Activated CD4-positive, alpha-beta T cell treated with anti-CD3 and anti-CD28 coated beads, Interleukin-2, amount 50 U/mL, for 16 hours (primary cell): ENCODE measurements at regions not wholly inside any gene's neighbourhood (a gene's known extent, or its start where the extent isn't known, plus 50 kb on each side); places are given as distances from the start of the nearest gene placed in this dataset.

Source experiments
- DNase-seq: peaks from one replicate; pipeline ENCODE4 v3.0.0-alpha.2; 2020

- no peak for DNase-seq
These were observed 124.5 kb downstream of the AQP4 start for GRCh38 chr18:26741048-26741447.

DNA sequence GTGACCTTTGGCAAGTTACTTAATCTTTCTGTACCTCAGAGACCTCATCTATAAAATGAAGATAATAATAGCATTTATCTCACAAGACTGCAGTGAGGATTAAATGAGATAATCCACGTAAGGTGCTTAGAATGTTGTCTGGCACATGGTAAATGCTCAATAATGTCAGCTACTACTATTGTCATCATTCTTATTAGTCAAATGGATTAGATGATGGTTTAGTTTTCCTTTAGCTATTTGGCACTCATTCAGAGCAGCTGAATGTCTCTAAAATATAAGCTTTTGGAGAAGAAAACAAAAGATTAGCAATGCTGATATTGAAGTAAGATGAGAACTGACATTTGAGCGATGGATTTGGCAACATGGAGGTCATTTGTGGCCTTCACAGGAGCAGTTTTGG lies 125.1 kb downstream of the AQP4 start:
- no peak for DNase-seq

DNA sequence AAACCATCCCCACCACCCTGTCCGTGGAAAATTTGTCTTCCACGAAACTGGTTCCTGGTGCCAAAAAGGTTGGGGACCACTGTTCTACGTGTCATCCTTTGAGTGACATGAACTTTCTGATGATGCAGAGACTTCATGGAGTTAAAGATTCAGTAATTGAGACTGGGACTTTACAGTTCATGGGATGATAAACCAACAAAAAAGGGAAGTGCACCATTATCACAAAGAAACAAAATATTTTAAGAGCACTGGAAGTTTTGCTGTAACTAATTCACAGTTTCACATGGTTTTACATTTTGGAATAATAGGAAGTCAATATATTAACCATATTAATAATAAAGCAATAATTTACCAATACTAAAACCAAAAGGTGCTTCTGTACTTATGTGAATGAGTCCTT lies 126.8 kb downstream of the AQP4 start:
- DNase-seq, result no peak

GRCh38 chr18:26736301-26736700 lies 129.2 kb downstream of the AQP4 start:
- no peak for DNase-seq

DNA sequence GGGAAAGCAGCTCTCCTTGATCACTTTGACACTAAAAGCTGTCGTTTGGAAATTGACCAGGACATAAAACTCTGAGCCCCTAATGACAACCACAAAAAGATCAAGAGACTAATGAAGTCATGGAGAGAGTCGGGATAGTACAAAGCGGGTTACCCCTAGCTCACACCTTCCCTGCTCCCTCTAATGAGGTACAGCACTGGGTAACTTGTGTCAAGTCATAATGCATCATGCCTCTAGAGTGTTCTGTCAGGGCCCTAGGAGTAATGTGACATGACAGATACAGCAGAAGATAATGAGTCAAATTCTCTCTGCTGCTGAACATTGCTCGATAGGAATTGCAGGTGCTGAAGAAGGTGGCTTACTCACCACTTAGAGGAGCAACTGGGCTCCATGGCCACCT lies 130.7 kb downstream of the AQP4 start:
- DNase-seq, result no peak

DNA sequence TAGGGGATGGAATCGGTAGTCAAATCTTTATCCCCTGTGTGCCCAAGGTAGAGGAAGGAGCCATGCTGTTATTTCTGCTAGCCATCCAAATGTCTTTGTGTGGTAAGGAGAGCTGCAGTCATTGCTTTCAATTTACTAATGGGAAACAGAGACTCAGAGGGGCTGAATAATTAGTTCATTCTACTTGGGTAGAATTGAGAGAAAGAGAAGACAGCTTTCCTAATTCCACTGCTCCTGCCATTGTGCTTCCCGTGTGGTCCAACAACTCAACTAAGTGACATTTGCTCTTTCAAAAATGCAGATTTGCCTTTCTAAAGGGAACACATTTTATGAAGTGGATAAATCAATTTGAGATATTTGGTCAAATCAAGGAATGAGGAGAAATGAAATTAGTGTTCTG lies 136.1 kb downstream of the AQP4 start:
- DNase-seq, result no peak

- no peak for DNase-seq
These were observed 136.5 kb downstream of the AQP4 start for GRCh38 chr18:26729008-26729407.

DNA sequence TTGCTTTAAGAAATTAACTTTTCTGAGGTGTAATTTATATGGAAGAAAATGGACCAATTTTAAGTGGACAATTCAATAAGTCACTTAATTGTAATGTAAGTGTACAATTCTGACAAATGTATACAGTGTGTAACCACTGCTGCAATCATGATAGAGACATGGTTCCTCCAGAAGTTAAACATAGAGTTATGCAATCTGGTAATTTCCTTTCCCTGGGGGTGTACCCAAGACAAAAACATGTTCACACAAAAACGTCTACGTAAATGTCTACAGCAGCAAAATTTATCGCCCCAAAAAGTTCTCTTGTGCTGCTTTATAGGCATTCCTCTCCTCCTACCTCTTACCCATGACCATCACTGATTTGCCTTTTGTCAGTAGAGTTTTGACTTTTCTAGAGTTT lies 141.5 kb downstream of the AQP4 start:
- no peak for DNase-seq

DNA sequence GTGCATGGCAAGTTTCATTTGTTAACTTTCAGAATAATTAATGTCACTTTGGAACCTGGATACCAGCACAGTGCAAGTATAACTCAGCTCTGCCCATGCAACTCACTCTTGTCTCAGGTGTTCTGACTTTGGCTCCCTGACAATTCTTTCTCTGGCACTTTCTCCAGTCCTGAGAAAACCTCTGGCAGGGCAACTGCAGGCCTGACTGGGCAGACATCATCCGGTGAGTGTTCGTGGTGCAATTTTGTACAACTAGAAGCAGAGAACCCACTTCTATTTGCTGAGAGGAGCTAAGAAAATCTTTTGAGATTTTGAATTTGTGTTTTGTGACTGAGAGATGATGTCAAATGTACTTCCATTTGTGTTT lies 143.0 kb downstream of the AQP4 start:
- no peak for DNase-seq

- DNase-seq, result no peak
These were observed 143.5 kb downstream of the AQP4 start for GRCh38 chr18:26721854-26722564.

GRCh38 chr18:26719896-26720295 lies 145.6 kb downstream of the AQP4 start:
- no peak for DNase-seq

DNA sequence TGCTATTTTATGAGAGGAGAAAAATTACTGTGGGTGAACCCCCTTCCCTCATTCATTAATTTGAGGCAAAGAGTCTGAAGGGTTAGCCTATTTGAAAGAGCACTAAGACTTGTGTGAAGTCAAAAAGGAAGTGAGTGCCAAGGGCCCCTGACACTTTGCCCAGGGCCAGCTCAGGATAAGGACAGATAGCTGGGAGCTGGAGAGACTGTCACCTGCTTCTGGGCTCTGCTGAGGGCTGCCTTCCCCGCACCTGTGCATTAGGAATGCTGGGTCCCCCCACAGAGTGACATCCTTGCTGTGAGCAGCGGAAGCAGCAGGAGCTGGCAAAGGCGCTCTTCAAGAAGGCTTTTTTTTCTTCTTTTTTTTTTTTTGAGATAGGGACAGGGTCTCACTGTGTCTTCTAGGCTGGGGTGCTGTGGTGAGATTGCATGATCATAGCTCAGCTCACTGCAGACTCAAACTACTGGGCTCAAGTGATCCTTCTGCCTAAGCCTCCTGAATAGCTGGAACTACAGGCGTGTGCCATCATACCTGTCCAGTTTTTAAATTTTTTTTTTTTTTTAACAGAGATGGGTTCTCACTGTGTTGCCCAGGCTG lies 148.3 kb downstream of the AQP4 start:
- no peak for DNase-seq

- peak; percentile 37 for DNase-seq
These were observed 150.8 kb downstream of the AQP4 start for GRCh38 chr18:26714739-26715138.

DNA sequence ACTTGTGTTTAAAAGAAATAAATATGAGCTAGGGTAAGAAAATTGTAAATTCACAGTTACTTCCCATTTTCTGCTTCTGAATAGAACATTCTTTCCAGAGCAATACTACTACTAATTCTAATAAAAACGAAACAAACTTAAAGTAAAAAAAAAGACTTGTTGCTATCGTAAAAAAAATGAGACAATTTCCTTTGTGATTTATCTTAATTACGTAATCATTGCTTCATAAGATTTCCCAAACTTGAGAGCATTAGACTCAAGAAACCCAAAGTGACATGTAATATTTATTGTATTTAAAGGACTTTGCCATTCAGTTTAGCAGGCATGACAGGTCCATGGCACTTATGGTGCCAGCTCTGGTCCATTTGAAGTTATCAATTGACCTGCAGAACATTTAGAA lies 153.8 kb downstream of the AQP4 start:
- DNase-seq, result no peak

GRCh38 chr18:26710470-26711096 lies 154.9 kb downstream of the AQP4 start:
- peak; percentile 58 for DNase-seq

- DNase-seq, result no peak
These were observed 155.6 kb downstream of the AQP4 start for GRCh38 chr18:26709897-26710296.

DNA sequence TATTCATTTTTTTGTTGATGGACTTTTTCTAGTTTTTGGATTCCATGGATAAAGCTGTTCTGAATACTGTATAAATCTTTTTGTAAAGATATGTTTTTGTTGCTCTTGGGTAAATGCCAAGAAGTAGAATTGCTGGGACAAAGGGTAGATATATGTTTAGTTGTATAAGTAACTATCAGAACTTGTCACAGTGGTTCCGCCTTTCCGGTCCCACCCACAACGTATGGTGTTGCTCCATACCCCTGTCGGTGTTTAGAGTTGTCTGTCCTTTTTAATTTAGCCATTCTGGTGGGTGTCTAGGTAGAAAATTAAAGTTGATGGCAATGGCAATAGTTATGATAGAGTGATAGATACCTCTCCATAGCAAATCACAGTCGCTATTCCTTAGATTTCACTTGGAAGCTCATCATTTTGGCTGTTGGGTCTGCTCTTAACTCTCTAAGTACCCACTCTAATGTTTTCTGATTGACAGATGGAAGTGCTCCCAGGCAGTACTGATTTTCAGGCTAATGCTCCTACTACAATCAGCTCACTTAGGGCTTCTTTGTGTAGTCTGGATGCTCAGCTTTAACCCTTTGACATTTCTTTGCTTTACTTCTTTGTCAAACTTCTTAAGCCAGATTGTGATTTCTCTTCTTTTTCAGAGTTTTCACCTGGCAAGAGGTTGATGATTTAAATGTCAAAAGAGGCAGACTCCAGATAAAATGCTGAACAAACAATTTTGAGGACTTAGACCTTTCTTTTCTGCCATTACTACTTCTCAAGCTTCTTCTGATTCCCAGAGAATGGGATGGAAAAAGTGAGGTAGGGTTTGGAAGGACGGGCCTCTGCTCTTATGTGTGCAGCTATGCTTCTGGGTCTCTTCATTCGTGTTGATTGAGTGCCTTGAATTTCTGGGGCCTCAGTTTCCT lies 156.4 kb downstream of the AQP4 start:
- no peak for DNase-seq

DNA sequence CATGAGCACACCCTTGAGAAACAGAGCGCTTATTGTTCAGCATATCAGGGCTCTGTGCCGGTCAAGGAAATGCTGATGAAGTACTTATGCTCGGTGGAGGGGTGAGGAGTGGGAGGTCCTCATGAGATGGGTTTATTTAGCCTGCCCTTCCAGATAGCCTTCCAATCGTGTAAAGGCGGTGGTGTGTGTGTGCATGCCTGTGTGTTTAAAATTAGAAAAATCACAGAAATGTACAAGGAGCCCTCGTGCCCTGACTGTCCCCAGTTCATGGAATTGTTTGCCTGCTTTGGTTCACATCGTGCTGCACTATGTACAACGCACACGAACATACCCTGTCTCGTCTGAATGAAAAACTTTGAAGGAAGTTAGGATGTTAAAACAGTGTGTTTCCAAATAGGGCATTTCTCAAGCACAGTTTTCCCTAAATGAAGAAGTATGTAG lies 158.6 kb downstream of the AQP4 start:
- DNase-seq, result no peak

DNA sequence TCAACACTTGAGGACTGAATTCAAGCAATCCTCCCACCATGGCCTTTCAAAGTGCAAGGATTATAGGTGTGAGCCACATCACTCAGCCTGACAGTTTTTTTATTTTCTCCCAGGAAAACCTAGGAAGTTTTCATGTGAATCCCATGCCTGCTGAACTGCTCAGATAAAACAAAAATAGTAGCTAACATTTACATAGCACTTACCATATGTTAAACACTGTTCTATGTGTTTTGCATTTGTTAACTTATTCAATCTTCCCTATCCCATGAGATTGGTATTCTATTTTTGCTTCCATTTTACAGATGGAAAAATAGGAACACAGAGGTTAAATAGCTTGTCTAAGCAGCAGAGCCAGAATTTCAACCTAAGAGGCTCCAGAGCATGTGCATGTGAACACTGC lies 157.4 kb upstream of the KCTD1 start:
- no peak for DNase-seq

- no peak for DNase-seq
These were observed 155.0 kb upstream of the KCTD1 start for GRCh38 chr18:26703170-26703930.

- DNase-seq, result no peak
These were observed 153.7 kb upstream of the KCTD1 start for GRCh38 chr18:26702086-26702485.

GRCh38 chr18:26700728-26701127 lies 152.4 kb upstream of the KCTD1 start:
- no peak for DNase-seq

GRCh38 chr18:26700201-26700600 lies 151.8 kb upstream of the KCTD1 start:
- no peak for DNase-seq
